HG02759 (cell line): ENCODE measurements at regions not wholly inside any gene's neighbourhood (a gene's known extent, or its start where the extent isn't known, plus 50 kb on each side); places are given as distances from the start of the nearest gene placed in this dataset.

Experiments used
- ATAC-seq: cut with Tn5 transposase; IDR thresholded peaks from one replicate; pipeline ENCODE4 v1.9.1; 2021; ENCODE audit warnings: mild to moderate bottlenecking, moderate library complexity; ENCODE audit not compliant: unreplicated experiment

DNA sequence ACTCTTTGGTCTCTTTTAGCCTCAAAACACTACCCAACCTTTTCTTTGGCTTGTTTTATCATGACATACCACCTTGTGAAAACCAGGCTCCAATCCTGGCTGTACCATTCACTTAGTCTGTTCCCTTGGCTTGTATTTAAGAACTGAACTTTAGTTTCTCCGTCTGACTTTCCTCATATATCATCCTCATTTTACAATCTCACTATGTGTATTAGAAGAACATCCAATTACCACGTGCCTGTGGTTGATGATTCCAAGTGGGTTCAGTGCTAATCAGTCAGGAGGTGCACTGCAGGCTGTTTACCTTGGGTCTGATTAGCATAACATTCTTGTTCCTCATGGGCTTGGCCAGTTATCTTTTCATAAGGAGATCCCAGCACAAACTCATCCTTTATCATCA is 144.8 kb upstream of the KLF14 start:
- no peak for ATAC-seq

DNA sequence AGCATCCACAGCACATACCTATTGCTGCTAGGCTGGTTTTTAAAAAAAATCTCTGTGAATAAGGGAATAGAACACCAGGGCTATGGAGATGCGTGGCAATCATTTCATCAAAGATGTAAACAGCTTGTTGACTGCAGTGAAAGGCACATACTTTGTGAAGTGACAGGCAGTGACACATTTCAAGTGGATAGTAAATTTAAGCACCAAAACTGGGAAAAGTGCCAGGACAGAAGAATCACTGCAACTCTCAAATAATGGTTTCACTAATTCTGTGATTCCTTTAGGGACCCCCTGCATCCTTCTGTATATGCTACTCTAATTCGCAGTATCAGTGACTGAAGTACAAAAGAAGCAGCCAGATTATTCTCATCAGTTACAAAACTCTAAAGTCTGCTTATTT is 145.2 kb upstream of the KLF14 start:
- no peak for ATAC-seq

- no peak for ATAC-seq
These were observed 146.7 kb upstream of the KLF14 start for GRCh38 chr7:130880668-130881067.

DNA sequence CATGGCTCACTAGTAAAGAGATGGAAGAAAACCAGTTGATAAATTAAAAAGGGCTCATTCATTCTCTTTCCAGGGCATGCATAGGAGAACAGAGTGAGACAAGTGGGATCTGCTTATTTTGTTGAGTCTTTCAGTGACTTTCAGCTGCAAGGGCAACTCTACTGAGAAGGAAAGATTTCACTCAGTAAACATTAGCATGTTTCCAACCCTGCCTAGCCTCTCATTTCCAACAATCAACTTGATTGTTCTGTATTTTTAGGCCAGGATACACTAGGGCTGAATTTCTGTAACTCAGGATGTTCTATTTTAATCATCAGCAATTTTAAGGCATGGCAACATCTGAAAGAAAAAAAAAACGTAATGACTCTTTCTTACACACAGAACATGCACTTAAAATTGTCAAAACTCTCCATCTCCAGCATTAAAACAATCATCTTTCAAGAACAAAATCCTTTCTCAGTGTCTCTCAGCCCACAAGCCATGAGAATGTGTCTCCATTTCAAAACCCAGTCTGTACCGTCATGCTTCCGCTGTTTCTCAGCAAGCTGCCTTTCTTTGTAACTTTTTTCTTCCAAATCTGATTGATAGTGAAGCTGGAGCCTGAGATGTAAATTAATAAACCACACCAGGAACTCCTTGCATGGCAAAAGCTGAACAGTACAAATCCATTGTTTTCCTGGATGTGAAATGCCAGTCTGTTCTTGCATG is 147.2 kb upstream of the KLF14 start:
- no peak for ATAC-seq

DNA sequence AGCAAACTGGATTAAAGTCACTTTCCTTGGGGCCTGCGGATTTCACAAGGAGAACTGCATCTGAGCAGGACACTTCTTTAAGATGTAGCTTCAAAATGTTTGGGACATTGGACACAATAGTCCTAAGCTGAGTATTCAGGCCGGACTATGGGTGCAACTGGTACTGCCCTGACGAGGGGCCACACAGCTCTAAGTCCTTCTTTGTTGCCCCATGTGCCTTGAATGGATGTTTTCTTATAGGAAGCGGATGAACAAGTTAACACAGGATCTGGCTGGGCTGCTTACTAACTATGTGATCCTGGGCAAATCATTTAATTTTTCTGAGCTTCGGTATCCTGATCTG is 147.8 kb upstream of the KLF14 start:
- ATAC-seq = no peak

DNA sequence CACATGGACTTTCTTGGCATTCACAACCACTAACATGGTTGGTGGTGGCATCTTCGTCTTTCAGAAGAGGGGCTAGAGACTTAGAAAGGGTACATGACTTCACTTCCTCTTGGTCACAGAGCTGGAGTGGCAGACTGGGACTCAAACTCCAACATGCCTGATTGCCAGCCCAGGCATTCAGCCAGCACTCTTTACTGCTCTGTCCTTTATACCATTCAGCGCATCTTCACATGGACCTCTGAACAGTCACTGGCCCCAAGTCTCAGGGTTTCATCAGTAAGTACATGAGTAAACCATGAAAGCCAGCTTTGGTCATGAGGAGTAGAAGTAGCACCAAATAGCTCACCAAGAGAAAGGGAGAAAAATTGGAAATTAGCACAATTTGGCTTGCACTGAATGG is 148.4 kb upstream of the KLF14 start:
- ATAC-seq = no peak

DNA sequence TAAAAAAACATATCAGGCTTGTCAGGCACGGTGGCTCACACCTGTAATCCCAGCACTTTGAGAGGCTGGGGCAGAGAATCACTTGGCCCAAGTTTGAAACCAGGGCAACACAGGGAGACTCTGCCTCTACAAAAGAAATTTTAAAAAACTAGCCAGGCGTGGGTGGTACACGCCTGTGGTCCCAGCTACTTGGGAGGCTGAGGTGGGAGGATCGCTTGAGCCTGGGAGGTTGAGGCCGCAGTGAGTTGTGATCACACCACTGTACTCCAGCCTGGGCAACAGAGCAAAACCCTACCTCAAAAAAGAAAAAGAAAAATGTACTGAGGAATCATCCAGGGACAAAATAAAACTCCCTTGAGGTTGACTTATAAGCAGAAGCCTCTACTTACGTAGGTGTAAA is 149.9 kb upstream of the KLF14 start:
- no peak for ATAC-seq

- no peak for ATAC-seq
These were observed 150.7 kb upstream of the KLF14 start for GRCh38 chr7:130884437-130885417.

DNA sequence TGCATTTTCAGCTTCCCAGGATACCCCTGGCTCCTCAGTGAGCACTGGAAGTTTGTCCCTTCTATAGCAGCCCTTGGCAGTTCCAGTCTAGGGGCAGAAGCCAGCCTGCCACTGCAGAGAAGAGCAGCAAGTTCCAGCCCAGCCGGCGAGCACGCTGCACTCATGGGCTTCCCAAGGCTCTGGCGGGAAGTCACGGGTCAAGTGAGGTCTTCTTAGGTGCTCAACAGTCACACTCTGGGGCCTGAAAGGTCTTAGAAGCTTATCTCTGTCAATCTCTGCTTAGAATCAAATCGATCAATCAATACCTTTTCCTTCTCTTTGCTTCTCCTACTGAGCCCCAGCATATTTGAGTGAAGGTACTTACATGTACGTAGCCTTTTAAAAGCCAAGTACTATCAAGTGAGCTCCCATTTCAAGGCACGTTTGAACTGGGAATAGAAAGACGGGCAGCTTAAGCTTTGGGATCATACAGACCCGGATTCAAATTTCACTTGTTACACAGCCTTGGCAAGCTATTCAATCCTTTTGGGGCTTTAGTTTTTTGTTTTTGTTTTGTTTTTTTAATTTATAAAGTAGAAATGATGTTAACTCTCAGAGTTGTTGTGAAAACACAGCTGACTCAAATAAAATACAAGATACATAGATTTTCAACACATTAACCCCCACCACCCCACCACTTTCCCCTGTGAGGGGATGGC is 152.6 kb upstream of the KLF14 start:
- no peak for ATAC-seq

DNA sequence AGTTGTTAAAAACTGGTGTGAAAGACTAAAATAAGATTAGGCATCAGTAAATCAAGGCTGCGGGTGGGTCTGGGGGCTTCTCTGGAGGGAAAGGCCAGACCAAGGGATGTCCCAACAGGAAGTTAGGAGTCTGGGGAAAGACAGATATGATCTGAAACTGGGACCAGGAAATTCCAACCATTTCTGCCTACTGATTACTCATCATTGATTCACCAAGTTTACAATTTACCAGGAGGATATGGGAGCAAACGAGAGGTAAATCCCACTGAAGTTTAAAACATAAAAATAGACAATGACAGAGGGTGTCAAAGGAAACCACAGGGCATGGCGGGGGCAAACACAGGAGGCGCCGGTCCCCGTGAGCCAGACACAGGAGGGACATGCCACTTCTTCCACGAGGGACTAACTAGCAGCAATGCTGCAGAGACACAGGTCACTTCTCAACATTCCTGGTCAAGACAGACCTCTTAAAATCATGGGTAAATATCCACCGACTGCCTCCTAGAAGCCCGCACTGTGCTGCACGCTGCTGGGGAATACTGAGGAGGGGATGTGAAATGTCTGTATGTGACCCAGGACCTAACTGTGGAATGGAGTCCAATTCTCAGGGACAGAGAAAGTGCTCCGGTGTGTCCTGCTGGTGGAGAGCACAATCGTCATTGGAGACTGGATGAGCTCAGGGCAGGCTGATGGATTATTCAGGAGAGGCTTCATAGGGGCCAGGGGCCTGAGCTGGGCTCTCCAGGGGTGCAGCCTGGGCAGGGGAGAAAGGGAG is 153.4 kb upstream of the KLF14 start:
- ATAC-seq = no peak

GRCh38 chr7:130887957-130888371 is 154.0 kb upstream of the KLF14 start:
- no peak for ATAC-seq

DNA sequence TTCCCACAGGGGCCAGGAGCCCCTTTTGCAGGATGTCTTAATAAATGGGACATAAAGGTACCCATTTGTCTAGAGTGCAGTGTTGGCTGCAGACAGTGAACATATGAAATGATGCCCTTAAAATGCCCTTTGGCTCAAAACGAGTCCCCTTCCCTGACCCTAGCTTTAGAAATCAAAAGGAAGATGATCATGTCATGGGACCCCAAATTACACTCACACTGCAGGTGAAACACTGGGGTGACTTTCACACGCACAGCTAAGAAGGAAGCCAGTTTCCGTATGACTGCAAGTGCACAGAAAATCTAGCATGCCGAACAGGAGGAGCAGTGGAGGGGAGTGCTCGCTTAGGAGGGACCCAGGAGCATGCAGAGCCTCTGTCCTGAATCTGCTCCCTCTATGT is 154.5 kb upstream of the KLF14 start:
- ATAC-seq = no peak

DNA sequence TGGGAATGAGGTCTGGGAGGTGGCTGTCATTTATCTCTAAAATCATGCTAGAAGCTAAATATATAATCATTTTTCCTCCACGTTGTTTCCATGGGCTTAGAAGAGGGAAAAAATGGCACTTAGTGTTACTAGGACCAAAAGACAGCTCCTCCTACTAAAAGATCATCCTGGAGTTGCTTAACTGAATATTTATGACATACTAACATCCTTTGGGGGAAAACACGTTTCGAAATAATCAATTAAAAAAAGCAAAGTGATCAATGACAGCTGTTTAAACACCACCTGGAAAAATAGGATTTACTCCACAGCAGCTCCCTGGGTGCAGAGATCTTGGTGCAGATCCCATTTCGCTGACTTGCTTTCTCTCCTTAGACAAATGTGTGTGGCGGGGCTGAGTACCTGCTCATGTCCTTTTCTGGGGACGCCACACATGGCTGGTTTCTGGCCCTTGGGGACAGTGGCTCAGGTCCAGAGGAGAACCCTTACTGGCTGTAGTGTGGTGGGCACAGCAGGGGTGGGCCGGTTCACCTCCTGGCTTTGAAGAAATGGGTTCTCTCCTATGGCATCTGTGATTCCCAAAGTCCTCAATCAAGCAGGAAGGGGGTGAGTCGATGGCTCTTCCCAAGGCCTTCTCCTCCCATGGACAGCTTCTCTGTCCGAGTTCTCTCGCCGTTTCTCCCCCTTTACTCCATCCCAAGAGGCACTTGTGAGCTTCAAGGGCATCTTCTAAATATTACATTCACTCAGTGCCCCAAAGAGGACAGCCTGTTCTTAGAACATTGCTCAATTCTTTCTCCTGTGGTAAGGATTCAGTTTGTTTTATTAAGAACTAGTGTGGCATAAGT is 156.4 kb upstream of the KLF14 start:
- ATAC-seq = no peak

DNA sequence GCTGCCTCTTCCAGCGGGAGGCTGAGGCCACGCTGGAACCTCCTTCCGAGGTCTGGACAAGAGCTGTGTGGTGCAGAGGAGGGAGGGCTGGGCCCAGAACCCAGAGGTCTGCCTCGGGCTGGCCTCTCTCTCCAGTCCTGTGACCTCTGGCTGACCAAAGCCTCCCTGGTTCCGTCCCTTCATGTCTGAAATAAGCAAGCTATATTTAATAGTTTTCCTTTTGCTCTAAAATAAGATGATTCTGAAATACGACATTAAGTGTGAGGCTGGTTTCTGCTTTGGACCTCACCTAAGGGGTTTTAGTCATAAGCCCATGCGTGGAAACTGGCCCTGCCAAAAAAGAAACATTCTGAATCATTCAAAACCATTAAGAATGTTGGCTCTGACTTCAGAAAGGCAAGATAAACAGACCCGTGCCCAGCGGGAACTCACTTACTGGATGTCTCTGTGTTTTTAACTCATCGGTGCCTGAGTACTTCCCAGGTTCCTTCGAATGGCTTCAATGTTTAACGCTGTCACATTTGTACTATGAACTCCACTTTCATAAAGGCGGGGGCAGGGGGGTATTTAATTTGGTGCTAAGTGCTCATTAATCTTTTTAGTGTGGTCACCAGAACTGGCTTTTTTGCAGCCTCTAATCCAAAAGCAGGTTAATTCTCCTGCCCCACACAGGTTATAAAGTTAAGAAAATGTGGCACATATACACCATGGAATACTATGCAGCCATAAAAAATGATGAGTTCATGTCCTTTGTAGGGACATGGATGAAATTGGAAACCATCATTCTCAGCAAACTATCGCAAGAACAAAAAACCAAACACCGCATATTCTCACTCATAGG is 157.5 kb upstream of the KLF14 start:
- ATAC-seq = no peak

GRCh38 chr7:130893441-130893894 is 159.5 kb upstream of the KLF14 start:
- no peak for ATAC-seq

GRCh38 chr7:130894146-130894908 is 160.3 kb upstream of the KLF14 start:
- peak; percentile 33 for ATAC-seq

DNA sequence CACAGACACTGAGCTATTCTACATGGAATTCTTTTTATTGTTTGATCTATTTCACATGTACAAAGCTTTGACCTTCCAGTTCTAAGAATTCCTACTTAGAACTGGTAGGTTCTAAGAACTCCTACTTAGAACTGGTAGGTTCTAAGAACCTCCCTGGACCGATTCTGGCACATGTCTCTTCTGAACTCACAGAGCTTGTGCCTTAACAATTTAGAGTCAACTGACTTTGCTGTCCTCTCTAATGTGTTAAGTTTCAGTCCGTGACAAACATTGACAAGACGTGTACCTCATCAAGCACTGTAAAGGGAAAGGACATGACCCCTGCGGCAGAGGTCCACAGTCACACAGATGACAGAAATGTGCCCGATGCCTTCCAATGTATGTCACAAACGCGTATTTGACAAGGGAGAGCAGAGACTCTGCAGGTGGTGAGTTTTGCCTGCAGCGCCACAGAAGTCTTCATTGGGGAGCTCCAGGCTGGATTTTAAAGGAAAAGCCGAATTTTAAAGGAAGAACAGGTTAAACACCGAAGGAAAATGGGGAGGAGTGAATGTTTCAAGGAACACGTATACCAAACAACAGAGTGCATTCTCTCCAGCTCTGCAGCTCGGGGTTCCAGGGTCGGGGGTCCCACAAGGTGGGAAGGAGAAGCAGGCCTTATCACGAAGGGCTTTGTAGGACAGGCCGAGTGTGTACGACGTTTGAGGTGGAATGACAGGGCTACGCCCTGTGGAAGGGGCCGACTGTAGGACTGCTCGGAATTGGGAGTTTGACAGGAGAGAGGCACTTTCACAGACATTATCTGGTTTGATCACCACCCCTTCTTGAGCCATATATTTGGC is 161.1 kb upstream of the KLF14 start:
- no peak for ATAC-seq
